Right lobe of liver (tissue), 6 donors: ENCODE measurements at regions not wholly inside any gene's neighbourhood (a gene's known extent, or its start where the extent isn't known, plus 50 kb on each side); places are given as distances from the start of the nearest gene placed in this dataset.

Source experiments
- ATAC-seq, 4 donors: fragments of 200-7000 bp; cut with Tn5 transposase; one replicate each; pipeline ENCODE4 v1.9.1; 2020; ENCODE audit warnings: mild to moderate bottlenecking in 4 of 4, moderate library complexity in 4 of 4
- DNase-seq, 3 donors: peaks; one replicate each; pipeline ENCODE4 v3.0.0-alpha.2; 2020
- H3K27ac ChIP-seq, 3 donors: fragments of 200-600 bp; one replicate each; pipeline ENCODE4 v1.8.0; 2022
- H3K27me3 ChIP-seq, 2 donors: fragments of 200-600 bp; one replicate each; pipeline ENCODE4 v1.8.0; 2022
- H3K36me3 ChIP-seq, 4 donors: fragments of 200-600 bp; sonication (generic) in 1 of 4; one replicate each; pipeline versions ENCODE4 v1.5.1 to v1.8.0; 2017 to 2022; ENCODE audit warnings: control low read depth in 1 of 4
- H3K4me1 ChIP-seq, 4 donors: fragments of 200-600 bp; sonication (generic) in 1 of 4; one replicate each; pipeline versions ENCODE4 v1.5.1 to v1.8.0; 2017 to 2022; ENCODE audit warnings: control low read depth in 1 of 4
- H3K4me3 ChIP-seq, 3 donors: fragments of 200-600 bp; one replicate each; pipeline ENCODE4 v1.8.0; 2022
- H3K9me3 ChIP-seq, 4 donors: fragments of 200-600 bp; sonication (generic) in 1 of 4; one replicate each; pipeline versions ENCODE4 v1.5.1 to v1.8.0; 2017 to 2022; ENCODE audit warnings: control low read depth in 1 of 4
- CTCF ChIP-seq, 4 donors: fragments of 200-600 bp in 3 of 4; fragments of 450-650 bp in 1 of 4; IDR thresholded peaks; one replicate each; pipeline versions ENCODE4 v1.5.1 to v1.8.0; 2016 to 2022; ENCODE audit warnings: antibody characterized with exemption in 4 of 4, mild to moderate bottlenecking in 2 of 4
- POLR2A ChIP-seq: fragments of 450-650 bp; IDR thresholded peaks from one replicate; pipeline ENCODE4 v1.6.1; 2017; ENCODE audit warnings: antibody characterized with exemption, mild to moderate bottlenecking
- WGBS: methylation state at CpG from one replicate; pipeline ENCODE4 v1.1.6; 2018; ENCODE audit warnings: low coverage, low lambda C conversion rate; ENCODE audit not compliant: insufficient coverage; ENCODE audit errors: missing lambda C conversion rate; 5-methylcytosine and 5-hydroxymethylcytosine counted together
- intact Hi-C, 2 donors: fragments of 100-400 bp; cut with DNase I; formaldehyde crosslinking; loops; one replicate each; pipeline versions ENCODE4 v1.11.2 to v1.14.1; 2022
- donor health status: DM: no; HTN: yes; CAD: no.
- donor health status: DM: no; HTN: no; CAD: no.
- donor health status: DM: no; HTN: no; CAD: no.
- donor health status: DM: no; HTN: yes; CAD: no.
- donor health status: DM: no; HTN: yes; CAD: no.

- ATAC-seq, result no peak
- Histone ChIP-seq H3K36me3 (no peaks in the 10 kb centered on the region), H3K4me1 (no peaks in the 10 kb centered on the region), H3K27ac (no peak overlapping the region), H3K9me3 (no peaks in the 10 kb centered on the region), H3K27me3 (no peaks in the 10 kb centered on the region), H3K4me3 (no peak overlapping the region)
- TF ChIP-seq CTCF (IDR thresholded peaks at IDR 0.05) (no peak), POLR2A (no peak)
- DNase-seq, result no peak
- WGBS, result 69% methylated on average over 11 of the region's 16 CpGs
- intact Hi-C loops, result no loop called here
Observed at GRCh38 chr7:98514211-98515031, 102.7 kb upstream of the NPTX2 start.

DNA sequence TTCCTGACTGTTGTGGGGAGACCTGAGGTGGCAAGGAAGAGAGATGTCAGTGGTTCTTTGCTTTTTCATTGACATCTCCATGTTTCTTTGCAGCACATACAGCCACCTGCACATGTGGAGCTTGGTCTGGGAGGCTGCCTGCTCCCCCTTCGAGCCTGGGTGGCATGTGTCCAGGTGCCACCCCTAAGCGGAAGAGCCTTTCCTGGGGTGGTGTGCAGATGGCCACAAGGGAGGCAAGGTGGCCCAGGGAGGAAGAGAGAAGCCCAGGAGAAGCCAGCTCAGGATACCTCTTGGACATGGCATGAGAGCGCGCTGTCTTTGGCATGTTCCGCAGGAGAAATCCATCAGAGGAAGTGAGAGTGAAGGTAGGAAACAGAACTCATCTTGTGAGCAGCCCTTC is 105.9 kb upstream of the NPTX2 start:
- DNase-seq (no peak), ATAC-seq (no peak)
- WGBS, result 90% methylated on average over 2 of the region's 5 CpGs
- Histone ChIP-seq H3K4me1 (no peaks in the 10 kb centered on the region), H3K9me3 (no peaks in the 10 kb centered on the region), H3K36me3 (no peaks in the 10 kb centered on the region), H3K4me3 (no peak overlapping the region), H3K27me3 (no peaks in the 10 kb centered on the region), H3K27ac (no peak overlapping the region)
- TF ChIP-seq POLR2A (no peak), CTCF (IDR thresholded peaks at IDR 0.05) (no peak)
- intact Hi-C loops, result no loop called here

DNA sequence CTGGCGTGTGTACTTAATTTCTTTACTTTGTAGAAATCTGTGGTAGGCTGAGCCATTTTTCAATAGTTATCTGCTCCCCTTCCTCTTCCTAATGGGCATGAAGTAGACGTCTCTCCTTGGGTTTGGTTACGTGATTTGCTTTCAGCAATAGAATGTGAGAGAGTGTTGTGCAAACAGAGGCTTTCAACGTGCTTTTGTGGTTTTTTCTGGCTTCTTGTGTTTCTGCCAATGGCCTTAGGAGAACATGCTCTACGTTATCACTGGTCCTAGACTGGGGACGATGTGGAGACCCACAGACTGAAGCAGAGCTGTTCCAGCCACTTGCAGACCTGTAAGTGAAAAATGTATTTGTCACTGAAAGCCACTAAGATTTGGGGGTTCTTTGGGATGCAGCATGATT is 107.2 kb upstream of the NPTX2 start:
- Histone ChIP-seq H3K9me3 (no peaks in the 10 kb centered on the region), H3K4me3 (no peak overlapping the region), H3K36me3 (no peaks in the 10 kb centered on the region), H3K27me3 (no peaks in the 10 kb centered on the region), H3K4me1 (no peaks in the 10 kb centered on the region), H3K27ac (no peak overlapping the region)
- intact Hi-C loops, result no loop called here
- TF ChIP-seq CTCF (IDR thresholded peaks at IDR 0.05) (no peak), POLR2A (no peak)
- no peak for DNase-seq
- WGBS, result 40% methylated on average over 6 of the region's 6 CpGs
- ATAC-seq, result no peak

- no peaks in the 10 kb centered on the region for H3K27me3 ChIP-seq
- H3K27ac ChIP-seq, result no peak overlapping the region
- H3K4me3 ChIP-seq, result no peak overlapping the region
- no peaks in the 10 kb centered on the region for H3K9me3 ChIP-seq
- H3K4me1 ChIP-seq, result no peaks in the 10 kb centered on the region
- TF ChIP-seq CTCF (IDR thresholded peaks at IDR 0.05), result no peak
- TF ChIP-seq POLR2A, result no peak
- no peaks in the 10 kb centered on the region for H3K36me3 ChIP-seq
- DNase-seq (no peak), ATAC-seq (no peak)
- 73% methylated on average over 2 of the region's 2 CpGs for WGBS
- intact Hi-C loops, result no loop called here
Observed at GRCh38 chr7:98506471-98506870, 105.6 kb upstream of the BAIAP2L1 start.
